GM03348 (cell line): ENCODE measurements at regions not wholly inside any gene's neighbourhood (a gene's known extent, or its start where the extent isn't known, plus 50 kb on each side); places are given as distances from the start of the nearest gene placed in this dataset.
"Not testable (repeated sequence)": the region's sequence is repeated elsewhere in the genome, so short reads cannot be mapped to it uniquely, and the experiment has no call there.

ENCODE experiments used
- DNase-seq: peaks from one replicate; pipeline ENCODE4 v3.0.0; 2012; ENCODE audit warnings: low spot score

GRCh38 chr6:74579794-74580193 lies 626.1 kb downstream of the COL12A1 start:
- no peak for DNase-seq

GRCh38 chr6:74579047-74579446 lies 626.8 kb downstream of the COL12A1 start:
- DNase-seq: no peak

GRCh38 chr6:74578339-74578738 lies 627.5 kb downstream of the COL12A1 start:
- peak; percentile 63 for DNase-seq

- DNase-seq: no peak
These were observed 628.2 kb downstream of the COL12A1 start for GRCh38 chr6:74577619-74578018.

- DNase-seq: no peak
These were observed 631.1 kb downstream of the COL12A1 start for GRCh38 chr6:74574794-74575193.

GRCh38 chr6:74573613-74574012 lies 632.2 kb downstream of the COL12A1 start:
- no peak for DNase-seq

- no peak for DNase-seq
These were observed 635.8 kb downstream of the COL12A1 start for GRCh38 chr6:74570044-74570443.

- DNase-seq: no peak
These were observed 637.0 kb downstream of the COL12A1 start for GRCh38 chr6:74568861-74569260.

- not testable (repeated sequence) for DNase-seq
These were observed 637.9 kb downstream of the COL12A1 start for GRCh38 chr6:74567923-74568290.

- DNase-seq: no peak
These were observed 638.5 kb downstream of the COL12A1 start for GRCh38 chr6:74567281-74567922.

- DNase-seq: no peak
These were observed 648.6 kb downstream of the COL12A1 start for GRCh38 chr6:74557236-74557635.

GRCh38 chr6:74554041-74554440 lies 651.8 kb downstream of the COL12A1 start:
- DNase-seq: no peak

GRCh38 chr6:74551896-74552295 lies 654.0 kb downstream of the COL12A1 start:
- DNase-seq: peak; percentile 44

GRCh38 chr6:74550821-74551220 lies 655.0 kb downstream of the COL12A1 start:
- DNase-seq: no peak

- no peak for DNase-seq
These were observed 656.1 kb downstream of the COL12A1 start for GRCh38 chr6:74549746-74550145.

- peak; percentile 58 for DNase-seq
These were observed 671.2 kb downstream of the COL12A1 start for GRCh38 chr6:74534465-74535211.

- peak; percentile 65 for DNase-seq
These were observed 686.7 kb downstream of the COL12A1 start for GRCh38 chr6:74519163-74519562.

GRCh38 chr6:74518035-74518434 lies 687.8 kb downstream of the COL12A1 start:
- DNase-seq: no peak

GRCh38 chr6:74510878-74511277 lies 695.0 kb downstream of the COL12A1 start:
- peak; percentile 4 for DNase-seq

- no peak for DNase-seq
These were observed 698.2 kb downstream of the COL12A1 start for GRCh38 chr6:74507649-74508048.

- DNase-seq: no peak
These were observed 700.5 kb downstream of the COL12A1 start for GRCh38 chr6:74505391-74505790.

GRCh38 chr6:74504941-74505340 lies 700.9 kb downstream of the COL12A1 start:
- no peak for DNase-seq

- DNase-seq: no peak
These were observed 713.3 kb downstream of the COL12A1 start for GRCh38 chr6:74492587-74492986.

- DNase-seq: no peak
These were observed 713.9 kb downstream of the COL12A1 start for GRCh38 chr6:74491844-74492374.
